Lower leg skin (tissue), 4 donors: ENCODE measurements at regions not wholly inside any gene's neighbourhood (a gene's known extent, or its start where the extent isn't known, plus 50 kb on each side); places are given as distances from the start of the nearest gene placed in this dataset.
"Not testable (repeated sequence)": the region's sequence is repeated elsewhere in the genome, so short reads cannot be mapped to it uniquely, and the experiment has no call there.

Source experiments
- DNase-seq, 2 donors: peaks; one replicate each; pipeline ENCODE4 v3.0.0-alpha.2; 2019; ENCODE audit warnings: low spot score in 2 of 2
- H3K4me3 ChIP-seq: fragments of 200-600 bp; sonication (generic); 2 replicates; pipeline ENCODE4 v1.5.1; 2017; ENCODE audit warnings: mild to moderate bottlenecking, low read depth; ENCODE audit not compliant: poor library complexity, severe bottlenecking
- POLR2A ChIP-seq, 2 donors: fragments of 450-650 bp; IDR thresholded peaks; one replicate each; pipeline ENCODE4 v1.6.1; 2016 to 2017; ENCODE audit warnings: antibody characterized with exemption in 2 of 2, mild to moderate bottlenecking in 1 of 2, moderate library complexity in 1 of 2
- WGBS, 2 donors: methylation state at CpG; one replicate each; pipeline ENCODE4 v1.1.5; 2018; 5-methylcytosine and 5-hydroxymethylcytosine counted together
- intact Hi-C: fragments of 100-400 bp; cut with DNase I; formaldehyde crosslinking; loops from one replicate; pipeline ENCODE4 v1.15.0; 2023; ENCODE audit warnings: low total_unique reads
- TF ChIP-seq, protein P1 (sequence below), 3 donors: fragments of 450-650 bp; IDR thresholded peaks; one replicate each; pipeline ENCODE4 v1.5.1; 2016; ENCODE audit warnings: antibody characterized with exemption in 3 of 3, mild to moderate bottlenecking in 3 of 3, moderate library complexity in 2 of 3

DNA sequence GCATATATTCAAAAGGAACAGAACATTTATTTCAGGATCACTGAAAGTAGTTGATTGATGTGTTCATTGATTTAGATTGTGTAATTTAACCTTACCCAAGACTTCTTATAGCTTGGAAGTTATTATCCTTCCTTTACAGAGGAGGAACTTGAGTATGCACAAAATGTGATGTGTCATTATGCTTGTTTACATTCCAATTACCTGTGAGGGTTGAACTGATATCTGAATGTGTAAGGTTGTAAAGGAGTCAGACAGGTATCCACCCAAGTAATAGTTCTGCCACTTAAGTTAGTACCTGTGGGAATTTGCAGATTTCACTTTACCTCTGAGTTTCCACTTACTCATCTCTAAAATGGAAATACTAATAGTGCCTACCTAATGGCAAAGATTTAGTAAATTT lies 668.2 kb downstream of the DOK5 start:
- intact Hi-C loops = no loop called here
- H3K4me3 ChIP-seq = no peak overlapping the region
- TF ChIP-seq, protein P1, sequence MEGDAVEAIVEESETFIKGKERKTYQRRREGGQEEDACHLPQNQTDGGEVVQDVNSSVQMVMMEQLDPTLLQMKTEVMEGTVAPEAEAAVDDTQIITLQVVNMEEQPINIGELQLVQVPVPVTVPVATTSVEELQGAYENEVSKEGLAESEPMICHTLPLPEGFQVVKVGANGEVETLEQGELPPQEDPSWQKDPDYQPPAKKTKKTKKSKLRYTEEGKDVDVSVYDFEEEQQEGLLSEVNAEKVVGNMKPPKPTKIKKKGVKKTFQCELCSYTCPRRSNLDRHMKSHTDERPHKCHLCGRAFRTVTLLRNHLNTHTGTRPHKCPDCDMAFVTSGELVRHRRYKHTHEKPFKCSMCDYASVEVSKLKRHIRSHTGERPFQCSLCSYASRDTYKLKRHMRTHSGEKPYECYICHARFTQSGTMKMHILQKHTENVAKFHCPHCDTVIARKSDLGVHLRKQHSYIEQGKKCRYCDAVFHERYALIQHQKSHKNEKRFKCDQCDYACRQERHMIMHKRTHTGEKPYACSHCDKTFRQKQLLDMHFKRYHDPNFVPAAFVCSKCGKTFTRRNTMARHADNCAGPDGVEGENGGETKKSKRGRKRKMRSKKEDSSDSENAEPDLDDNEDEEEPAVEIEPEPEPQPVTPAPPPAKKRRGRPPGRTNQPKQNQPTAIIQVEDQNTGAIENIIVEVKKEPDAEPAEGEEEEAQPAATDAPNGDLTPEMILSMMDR (IDR thresholded peaks at IDR 0.05) = no peak
- no peak for TF ChIP-seq POLR2A (IDR thresholded peaks at IDR 0.05)
- no peak for DNase-seq

DNA sequence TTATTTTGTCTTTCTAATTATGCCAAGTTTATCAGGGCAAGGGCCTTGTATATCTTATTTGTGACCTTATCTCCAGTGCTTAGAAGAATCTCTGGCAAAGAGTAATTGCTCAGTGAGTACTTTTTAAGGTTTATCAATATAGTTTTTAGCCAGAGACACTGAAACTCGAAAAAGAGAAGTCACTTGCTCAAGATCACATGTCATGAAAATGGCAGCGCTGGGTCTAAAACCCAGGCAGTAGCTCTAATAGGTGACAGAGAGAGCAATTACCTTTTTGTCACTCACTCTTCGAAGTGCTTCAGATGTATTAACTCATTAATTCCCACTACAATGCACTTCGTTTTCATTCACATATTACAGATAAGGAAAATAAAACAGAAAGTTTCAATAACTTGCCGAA lies 667.5 kb downstream of the DOK5 start:
- intact Hi-C loops = no loop called here

DNA sequence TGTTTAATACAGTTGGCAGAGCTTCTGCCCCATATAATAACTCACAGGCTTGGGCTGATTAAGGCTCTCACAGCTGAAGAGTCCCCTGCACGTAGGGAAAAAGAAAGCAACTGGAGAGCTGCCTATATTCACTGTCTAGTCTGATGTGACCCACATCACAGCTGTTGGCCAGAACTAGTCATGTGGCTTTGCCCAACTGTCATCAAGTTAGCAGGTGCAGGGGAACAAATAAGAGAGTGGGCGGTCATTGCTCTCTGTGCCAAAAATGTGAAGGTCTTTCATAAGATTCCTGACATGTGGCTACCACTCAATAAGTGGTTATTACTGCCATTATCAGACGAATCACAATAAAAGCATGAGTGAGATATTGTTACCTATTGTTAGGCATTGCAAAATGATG lies 665.2 kb downstream of the DOK5 start:
- WGBS, 2 donors = 43 to 51% methylated on average over 3 of the region's 3 CpGs
- no peak for TF ChIP-seq POLR2A (IDR thresholded peaks at IDR 0.05)
- TF ChIP-seq, protein P1 (IDR thresholded peaks at IDR 0.05) = no peak
- intact Hi-C loops = no loop called here
- DNase-seq = no peak
- no peak overlapping the region for H3K4me3 ChIP-seq

More for the DNA sequence above, 667.5 kb downstream of the DOK5 start:
- TF ChIP-seq, protein P1 (IDR thresholded peaks at IDR 0.05) = no peak
- TF ChIP-seq POLR2A (IDR thresholded peaks at IDR 0.05) = no peak
- 68 to 71% methylated on average over 5 of the region's 5 CpGs for WGBS, 2 donors
- DNase-seq = no peak
- no peak overlapping the region for H3K4me3 ChIP-seq

DNA sequence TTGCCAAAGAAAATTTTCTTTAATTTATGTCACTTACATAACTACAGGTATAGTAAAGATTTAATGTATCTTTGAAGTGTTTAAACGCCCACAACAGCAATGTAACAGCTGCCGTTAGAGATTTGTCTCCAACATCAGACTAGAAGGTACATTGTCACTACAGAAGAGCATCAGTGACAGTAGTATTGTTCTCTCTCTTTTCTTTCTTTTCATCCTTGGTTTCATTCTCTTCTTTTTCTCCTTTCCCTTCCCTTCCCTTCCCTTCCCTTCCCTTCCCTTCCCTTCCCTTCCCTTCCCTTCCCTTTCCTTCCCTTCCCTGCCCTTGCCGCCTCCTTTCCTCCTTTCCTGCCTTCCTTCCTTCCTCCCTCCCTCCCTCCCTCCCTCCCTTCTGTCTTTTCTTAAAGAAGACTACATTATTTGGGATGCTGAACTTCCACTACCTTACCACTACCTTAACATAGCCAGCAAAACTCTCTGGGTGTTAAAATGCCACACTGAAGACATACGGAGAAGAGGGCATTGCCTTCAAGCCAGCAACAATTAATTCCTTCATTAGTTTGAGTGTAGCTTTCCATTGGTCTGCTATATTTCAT lies 663.9 kb downstream of the DOK5 start:
- no peak overlapping the region for H3K4me3 ChIP-seq
- DNase-seq = no peak
- intact Hi-C loops = no loop called here
- TF ChIP-seq POLR2A (IDR thresholded peaks at IDR 0.05) = no peak
- TF ChIP-seq, protein P1 (IDR thresholded peaks at IDR 0.05) = no peak
- 67 to 77% methylated on average over 3 of the region's 4 CpGs for WGBS, 2 donors

DNA sequence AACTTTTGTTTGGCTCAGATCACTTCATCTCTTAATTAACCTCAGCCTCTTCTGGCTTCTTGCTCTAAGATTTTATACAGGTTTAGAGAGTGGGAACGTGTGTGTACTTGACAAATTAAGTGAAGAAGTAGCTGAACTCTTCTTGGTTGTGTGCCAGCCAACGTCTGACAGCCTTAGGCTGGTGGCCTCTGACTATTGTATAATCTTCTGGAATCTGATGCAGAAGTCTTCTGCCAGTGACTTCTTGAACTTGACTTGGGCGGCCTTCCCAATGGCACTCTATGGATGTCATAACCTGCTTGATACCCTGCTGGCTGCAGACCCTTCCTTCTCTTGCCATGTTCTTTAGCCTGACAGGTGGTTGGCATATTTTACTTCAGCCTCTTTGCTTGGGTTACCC lies 660.5 kb downstream of the DOK5 start:
- no peak for DNase-seq
- 29 to 33% methylated on average over 3 of the region's 3 CpGs for WGBS, 2 donors
- H3K4me3 ChIP-seq = no peak overlapping the region
- TF ChIP-seq, protein P1 (IDR thresholded peaks at IDR 0.05) = no peak
- TF ChIP-seq POLR2A (IDR thresholded peaks at IDR 0.05) = no peak
- intact Hi-C loops = no loop called here

DNA sequence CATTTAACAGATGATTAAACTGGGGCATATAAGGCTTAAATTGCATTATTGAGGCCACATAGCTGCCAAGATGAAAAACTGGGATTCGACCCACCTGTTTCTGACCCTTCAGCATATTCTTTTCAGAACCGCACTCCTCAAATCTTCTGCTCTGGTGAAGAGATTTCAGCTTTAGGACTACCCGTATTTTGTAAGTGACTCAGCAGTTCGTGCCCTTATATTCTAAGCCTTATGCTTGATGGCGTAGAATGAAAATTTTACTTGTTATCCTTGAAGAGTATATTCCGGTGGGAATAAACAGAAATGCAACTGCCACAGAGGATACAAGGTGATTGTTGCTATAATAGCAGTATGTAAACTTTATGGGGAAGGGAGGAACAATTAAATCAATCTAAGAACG lies 657.1 kb downstream of the DOK5 start:
- TF ChIP-seq POLR2A (IDR thresholded peaks at IDR 0.05) = no peak
- TF ChIP-seq, protein P1 (IDR thresholded peaks at IDR 0.05) = no peak
- DNase-seq = no peak
- intact Hi-C loops = no loop called here
- no peak overlapping the region for H3K4me3 ChIP-seq
- 85 to 86% methylated on average over 7 of the region's 7 CpGs for WGBS, 2 donors

DNA sequence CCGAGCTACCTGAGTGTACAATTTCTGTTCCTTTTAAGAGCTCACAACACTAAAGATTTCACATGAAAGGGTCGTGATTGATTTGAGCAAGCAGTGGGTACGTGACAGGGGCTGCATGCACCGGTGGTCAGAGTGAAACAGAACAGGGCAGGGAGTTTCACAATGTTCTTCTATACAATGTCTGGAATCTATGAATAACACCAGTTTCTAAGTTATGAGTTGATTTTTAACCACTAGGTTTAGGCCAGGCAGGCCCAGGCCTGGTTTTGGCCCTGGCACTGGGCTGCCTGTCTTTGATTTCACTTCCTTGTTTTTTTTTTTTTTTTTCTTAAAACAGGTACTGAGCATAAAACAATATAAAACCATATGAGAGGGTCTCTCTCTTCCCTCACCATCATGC lies 642.2 kb downstream of the DOK5 start:
- H3K4me3 ChIP-seq, DNase-seq, intact Hi-C loops: not testable (repeated sequence)
- WGBS, 2 donors = 61 to 68% methylated on average over 4 of the region's 4 CpGs
